GM12865 (cell line): ENCODE measurements at regions not wholly inside any gene's neighbourhood (a gene's known extent, or its start where the extent isn't known, plus 50 kb on each side); places are given as distances from the start of the nearest gene placed in this dataset.
"Not testable (repeated sequence)": the region's sequence is repeated elsewhere in the genome, so short reads cannot be mapped to it uniquely, and the experiment has no call there.

Experiments
- DNase-seq: peaks from one replicate; pipeline ENCODE4 v3.0.0; 2010; ENCODE audit warnings: low read depth
- H3K4me3 ChIP-seq: 2 replicates; pipeline ENCODE4 v1.5.1; 2011; ENCODE audit warnings: mild to moderate bottlenecking, low read depth, low read length, control low read depth
- TF ChIP-seq, protein P1 (sequence below): IDR thresholded peaks from 2 replicates; pipeline ENCODE4 v1.5.1; 2011; ENCODE audit warnings: low read length, control low read depth, low read depth, inconsistent platforms; ENCODE audit not compliant: insufficient read depth; ENCODE audit errors: missing control alignments

- TF ChIP-seq, protein P1, sequence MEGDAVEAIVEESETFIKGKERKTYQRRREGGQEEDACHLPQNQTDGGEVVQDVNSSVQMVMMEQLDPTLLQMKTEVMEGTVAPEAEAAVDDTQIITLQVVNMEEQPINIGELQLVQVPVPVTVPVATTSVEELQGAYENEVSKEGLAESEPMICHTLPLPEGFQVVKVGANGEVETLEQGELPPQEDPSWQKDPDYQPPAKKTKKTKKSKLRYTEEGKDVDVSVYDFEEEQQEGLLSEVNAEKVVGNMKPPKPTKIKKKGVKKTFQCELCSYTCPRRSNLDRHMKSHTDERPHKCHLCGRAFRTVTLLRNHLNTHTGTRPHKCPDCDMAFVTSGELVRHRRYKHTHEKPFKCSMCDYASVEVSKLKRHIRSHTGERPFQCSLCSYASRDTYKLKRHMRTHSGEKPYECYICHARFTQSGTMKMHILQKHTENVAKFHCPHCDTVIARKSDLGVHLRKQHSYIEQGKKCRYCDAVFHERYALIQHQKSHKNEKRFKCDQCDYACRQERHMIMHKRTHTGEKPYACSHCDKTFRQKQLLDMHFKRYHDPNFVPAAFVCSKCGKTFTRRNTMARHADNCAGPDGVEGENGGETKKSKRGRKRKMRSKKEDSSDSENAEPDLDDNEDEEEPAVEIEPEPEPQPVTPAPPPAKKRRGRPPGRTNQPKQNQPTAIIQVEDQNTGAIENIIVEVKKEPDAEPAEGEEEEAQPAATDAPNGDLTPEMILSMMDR = no peak
- DNase-seq = no peak
- H3K4me3 ChIP-seq = no peak overlapping the region
Measured at GRCh38 chr12:46547421-46548354, 175.1 kb upstream of the SLC38A2 start.

DNA sequence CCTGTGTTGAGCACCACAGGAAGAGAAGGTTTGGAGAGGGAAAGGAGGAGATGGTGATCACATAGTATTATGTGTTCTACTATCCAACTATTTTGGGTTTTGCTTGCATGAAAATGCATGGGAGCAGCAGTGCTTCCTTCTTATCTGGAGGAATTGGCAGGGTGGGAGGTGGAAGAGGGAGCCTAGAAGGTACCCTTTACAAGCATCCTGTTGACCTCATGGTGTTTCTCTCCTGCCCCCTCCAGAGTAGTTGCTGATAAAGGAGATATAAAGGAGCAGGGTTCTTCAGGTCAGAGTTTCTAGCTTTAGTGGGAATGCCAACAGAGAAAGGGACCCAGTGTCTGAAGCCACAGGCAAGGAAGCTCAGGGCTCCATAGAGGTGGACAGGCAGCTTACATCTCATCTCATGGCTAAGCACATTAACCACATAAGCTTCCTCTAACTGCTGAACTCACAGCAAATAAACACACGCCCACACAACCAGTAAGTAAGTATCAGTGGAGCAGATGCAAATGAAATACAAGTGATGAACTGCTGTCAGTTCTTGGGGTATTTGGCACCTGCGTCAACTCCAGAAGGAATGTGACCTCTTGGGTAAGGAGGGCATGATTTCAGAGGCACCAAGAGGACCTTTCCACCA lies 174.2 kb upstream of the SLC38A2 start:
- TF ChIP-seq, protein P1 = no peak
- peak; percentile 40 for DNase-seq
- no peak overlapping the region for H3K4me3 ChIP-seq

- DNase-seq, H3K4me3 ChIP-seq: not testable (repeated sequence)
Measured at GRCh38 chr12:46543378-46543795, 170.8 kb upstream of the SLC38A2 start.

- TF ChIP-seq, protein P1 = no peak
- no peak for DNase-seq
- H3K4me3 ChIP-seq = no peak overlapping the region
Measured at GRCh38 chr12:46538976-46539375, 166.4 kb upstream of the SLC38A2 start.

DNA sequence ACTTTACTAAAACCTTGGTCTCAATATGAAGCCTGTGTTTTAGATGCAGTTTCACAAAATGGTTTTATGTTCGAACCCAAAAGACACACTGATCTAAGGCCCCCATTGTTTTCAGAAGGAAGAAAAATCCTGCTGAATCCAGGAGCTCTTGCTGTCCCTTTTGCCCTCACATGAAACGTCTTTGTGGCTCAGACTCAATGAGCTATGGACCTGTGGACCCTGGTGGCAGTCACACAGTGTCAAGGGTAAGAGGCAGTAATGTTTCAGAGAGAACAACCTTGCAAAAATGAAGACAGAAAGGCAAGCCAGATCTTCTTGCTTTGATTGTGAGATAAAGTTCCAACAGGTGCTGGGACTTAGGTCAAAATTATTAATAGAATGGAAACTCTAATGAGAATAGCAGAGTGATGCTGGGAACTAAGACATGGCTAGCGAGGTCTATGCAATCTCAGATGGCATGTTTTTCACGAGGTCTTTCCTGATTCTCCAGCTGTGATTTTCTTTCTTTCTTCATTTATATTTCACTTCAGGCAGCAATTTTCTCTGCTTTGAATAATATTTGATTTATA lies 164.9 kb upstream of the SLC38A2 start:
- no peak for DNase-seq
- no peak overlapping the region for H3K4me3 ChIP-seq
- TF ChIP-seq, protein P1 = no peak

DNA sequence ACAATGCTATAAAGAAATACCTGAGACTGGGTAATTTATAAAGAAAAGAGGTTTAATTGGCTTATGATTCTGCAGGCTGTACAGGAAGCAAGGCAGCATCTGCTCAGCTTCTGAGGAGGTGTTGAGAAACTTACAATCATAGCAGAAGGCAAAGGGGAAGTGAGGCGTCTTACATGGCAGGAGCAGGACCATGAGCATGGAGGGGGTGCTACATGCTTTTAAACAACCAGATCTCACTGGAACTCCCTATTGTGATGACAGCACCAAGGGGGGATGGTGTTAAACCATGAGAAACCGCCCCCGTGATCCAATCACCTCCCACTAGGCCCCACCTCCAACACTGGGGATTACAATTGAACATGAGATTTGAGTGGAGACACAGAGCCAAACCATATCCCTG lies 163.7 kb upstream of the SLC38A2 start:
- H3K4me3 ChIP-seq = not testable (repeated sequence)
- DNase-seq = peak; percentile 51

- TF ChIP-seq, protein P1 = no peak
- no peak for DNase-seq
Measured at GRCh38 chr12:46535907-46536306, 163.3 kb upstream of the SLC38A2 start.

More at GRCh38 chr12:46535907-46536306, 163.3 kb upstream of the SLC38A2 start:
- no peak overlapping the region for H3K4me3 ChIP-seq
